Mesothelial cell of epicardium (in vitro differentiated cells): ENCODE measurements at regions not wholly inside any gene's neighbourhood (a gene's known extent, or its start where the extent isn't known, plus 50 kb on each side); places are given as distances from the start of the nearest gene placed in this dataset.

Experiments used
- DNase-seq, 2 experiments: peaks; one replicate each; pipeline ENCODE4 v3.0.0; 2021; ENCODE audit warnings: low spot score in 2 of 2; ENCODE audit not compliant: unreplicated experiment in 2 of 2
- H3K27ac Mint-ChIP-seq: 2 replicates; pipeline ENCODE4 v1.8.0; 2021; ENCODE audit warnings: mixed read lengths
- H3K27me3 Mint-ChIP-seq: 2 replicates; pipeline ENCODE4 v1.8.0; 2021; ENCODE audit warnings: low read depth, mixed read lengths
- H3K36me3 Mint-ChIP-seq: 2 replicates; pipeline ENCODE4 v1.8.0; 2021; ENCODE audit warnings: mixed read lengths
- H3K4me1 Mint-ChIP-seq: 2 replicates; pipeline ENCODE4 v1.8.0; 2021; ENCODE audit warnings: mixed read lengths
- H3K4me3 Mint-ChIP-seq: 2 replicates; pipeline ENCODE4 v1.8.0; 2021; ENCODE audit warnings: mild to moderate bottlenecking, moderate library complexity, mixed read lengths
- H3K9me3 Mint-ChIP-seq: 2 replicates; pipeline ENCODE4 v1.8.0; 2021; ENCODE audit warnings: mixed read lengths
- TF ChIP-seq, protein P1 (sequence below): fragments of 200-600 bp; sonication (generic); IDR thresholded peaks from one replicate; pipeline ENCODE4 v1.5.0; 2021; ENCODE audit warnings: antibody characterized with exemption; ENCODE audit not compliant: unreplicated experiment

DNA sequence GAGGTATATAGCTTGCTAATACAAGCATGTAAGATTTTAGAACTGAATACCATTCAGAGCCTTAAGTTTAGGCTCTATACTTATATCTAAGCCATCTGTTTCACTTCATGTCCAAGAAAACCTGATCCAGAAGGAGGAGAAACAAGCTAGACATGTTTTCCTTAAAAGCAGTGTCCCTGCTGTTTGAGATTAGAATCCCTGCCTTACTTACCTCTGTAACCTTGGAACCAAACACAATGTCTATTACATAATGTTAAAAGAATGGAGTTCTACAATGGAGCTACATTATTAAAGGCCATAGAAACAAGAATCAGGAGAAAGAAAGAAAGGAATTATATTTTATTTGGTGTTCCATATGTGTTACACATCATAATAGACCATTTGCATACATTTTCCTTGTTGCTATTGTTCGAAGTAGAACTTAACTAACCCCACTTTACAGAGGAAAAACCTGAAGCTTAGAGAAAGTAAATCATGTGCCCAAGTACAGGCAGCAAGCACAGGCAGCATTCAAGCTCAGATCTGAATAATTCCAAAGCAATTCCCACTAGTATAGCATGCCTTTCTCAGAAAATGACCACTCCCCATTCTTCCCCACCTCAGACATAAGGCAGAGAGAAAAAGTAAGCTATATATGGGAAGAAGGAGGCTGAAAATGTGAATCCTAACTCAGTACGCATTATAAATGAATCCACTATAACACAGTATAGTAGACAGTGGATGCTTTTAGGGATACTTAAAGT, 380.1 kb upstream of the SPAG17 start:
- Mint-ChIP-seq H3K27ac (peak overlapping the region; percentile 11), H3K4me3 (no peak overlapping the region), H3K36me3 (no peaks in the 10 kb centered on the region), H3K4me1 (peaks cover 13% of the 10 kb centered on the region), H3K9me3 (peaks cover 9% of the 10 kb centered on the region), H3K27me3 (peaks cover 5% of the 10 kb centered on the region)
- DNase-seq, result no peak
- TF ChIP-seq, protein P1, sequence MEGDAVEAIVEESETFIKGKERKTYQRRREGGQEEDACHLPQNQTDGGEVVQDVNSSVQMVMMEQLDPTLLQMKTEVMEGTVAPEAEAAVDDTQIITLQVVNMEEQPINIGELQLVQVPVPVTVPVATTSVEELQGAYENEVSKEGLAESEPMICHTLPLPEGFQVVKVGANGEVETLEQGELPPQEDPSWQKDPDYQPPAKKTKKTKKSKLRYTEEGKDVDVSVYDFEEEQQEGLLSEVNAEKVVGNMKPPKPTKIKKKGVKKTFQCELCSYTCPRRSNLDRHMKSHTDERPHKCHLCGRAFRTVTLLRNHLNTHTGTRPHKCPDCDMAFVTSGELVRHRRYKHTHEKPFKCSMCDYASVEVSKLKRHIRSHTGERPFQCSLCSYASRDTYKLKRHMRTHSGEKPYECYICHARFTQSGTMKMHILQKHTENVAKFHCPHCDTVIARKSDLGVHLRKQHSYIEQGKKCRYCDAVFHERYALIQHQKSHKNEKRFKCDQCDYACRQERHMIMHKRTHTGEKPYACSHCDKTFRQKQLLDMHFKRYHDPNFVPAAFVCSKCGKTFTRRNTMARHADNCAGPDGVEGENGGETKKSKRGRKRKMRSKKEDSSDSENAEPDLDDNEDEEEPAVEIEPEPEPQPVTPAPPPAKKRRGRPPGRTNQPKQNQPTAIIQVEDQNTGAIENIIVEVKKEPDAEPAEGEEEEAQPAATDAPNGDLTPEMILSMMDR, result no peak

DNA sequence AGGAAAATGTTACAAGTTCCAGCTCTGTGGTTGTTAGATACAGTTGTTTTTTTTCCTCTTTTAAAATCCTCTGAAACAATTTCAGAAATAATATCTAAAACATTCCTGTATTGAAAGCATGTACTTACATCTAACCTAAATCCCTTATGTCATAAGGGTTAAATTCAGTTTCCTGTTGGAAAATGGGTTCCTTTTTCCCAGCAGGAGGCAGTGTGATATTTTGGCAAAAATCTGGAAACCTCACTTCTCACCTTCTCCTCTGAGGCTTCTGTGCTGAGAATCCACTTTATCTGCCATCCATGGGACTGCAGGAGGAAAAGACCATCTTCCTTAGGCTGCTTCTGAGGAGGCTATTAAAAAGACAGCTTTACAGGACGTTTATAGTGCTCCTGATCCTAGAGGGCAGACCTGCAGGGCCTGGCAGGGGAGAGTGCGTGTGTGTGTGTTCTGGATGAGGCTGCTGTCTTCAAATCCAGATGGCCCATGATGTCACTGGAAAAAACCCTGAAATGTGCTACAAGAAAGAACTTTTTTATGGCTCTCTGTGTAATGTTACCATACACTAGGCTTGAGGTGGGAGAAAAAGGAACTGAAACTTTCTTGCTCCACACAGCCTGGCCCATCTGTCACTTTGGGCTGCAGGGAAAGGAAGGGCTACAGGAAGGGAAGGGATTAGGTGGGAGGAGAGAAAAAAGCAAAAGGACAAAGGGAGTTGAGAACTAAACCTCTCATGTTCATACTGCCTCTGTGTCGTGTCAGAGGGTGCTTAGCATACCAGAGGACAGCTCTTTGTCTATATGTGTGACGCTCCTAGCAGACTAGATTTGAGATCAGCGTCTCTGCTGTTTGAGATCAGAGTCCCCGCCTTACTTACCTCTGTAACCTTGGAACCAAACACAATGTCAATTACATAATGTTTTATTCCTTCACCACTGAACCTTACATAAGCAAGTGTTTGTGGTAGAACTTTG, 379.2 kb upstream of the SPAG17 start:
- Mint-ChIP-seq H3K9me3 (peaks cover 9% of the 10 kb centered on the region), H3K27me3 (peaks cover 5% of the 10 kb centered on the region), H3K4me1 (peaks cover 14% of the 10 kb centered on the region), H3K27ac (peak overlapping the region; percentile 72), H3K36me3 (no peaks in the 10 kb centered on the region), H3K4me3 (no peak overlapping the region)
- TF ChIP-seq, protein P1, result no peak
- no peak for DNase-seq

DNA sequence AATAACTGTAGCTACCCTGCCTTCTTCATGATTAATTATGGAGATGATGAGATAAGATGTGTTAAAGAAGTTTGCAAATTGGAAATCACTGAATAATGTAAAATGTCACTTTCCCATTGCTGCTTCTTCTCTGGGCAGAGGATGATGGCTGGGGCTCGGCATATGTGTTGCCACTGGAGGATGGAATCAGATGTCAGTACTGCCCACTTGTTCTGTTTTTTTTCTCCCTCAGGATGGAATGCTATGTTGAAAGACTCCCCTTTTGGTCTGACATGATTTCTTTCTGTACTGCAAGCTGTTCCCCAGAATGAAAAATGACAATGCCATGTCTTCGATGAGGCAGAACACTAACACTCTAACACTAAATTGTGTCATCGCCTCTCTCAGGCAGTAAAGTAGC, 373.9 kb upstream of the SPAG17 start:
- Mint-ChIP-seq H3K4me1 (peaks cover 32% of the 10 kb centered on the region), H3K27ac (no peak overlapping the region), H3K9me3 (no peaks in the 10 kb centered on the region), H3K27me3 (peaks cover 5% of the 10 kb centered on the region), H3K4me3 (no peak overlapping the region), H3K36me3 (no peaks in the 10 kb centered on the region)
- DNase-seq, result no peak
- TF ChIP-seq, protein P1, result no peak

DNA sequence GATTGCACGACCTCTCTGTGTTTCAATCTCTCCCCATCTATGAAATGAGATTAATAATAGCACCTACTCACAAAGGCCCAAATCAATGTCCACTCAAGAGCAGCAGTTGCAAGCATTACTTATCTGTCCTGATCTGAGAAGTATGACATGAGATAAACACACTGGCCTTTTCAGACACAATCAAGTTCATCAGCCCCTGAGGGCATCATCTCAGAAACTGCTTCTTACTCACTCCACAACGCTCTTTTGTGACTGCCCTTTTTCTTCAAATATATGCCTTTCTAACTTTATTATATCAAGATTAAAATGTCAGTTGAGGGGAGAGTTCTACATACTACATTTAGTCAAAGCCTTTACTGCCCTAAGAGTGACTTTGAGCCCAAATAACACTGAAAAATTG, 371.9 kb upstream of the SPAG17 start:
- TF ChIP-seq, protein P1, result no peak
- Mint-ChIP-seq H3K4me1 (peaks cover 32% of the 10 kb centered on the region), H3K9me3 (peaks cover 16% of the 10 kb centered on the region), H3K36me3 (no peaks in the 10 kb centered on the region), H3K27ac (no peak overlapping the region), H3K27me3 (peaks cover 5% of the 10 kb centered on the region), H3K4me3 (no peak overlapping the region)
- no peak for DNase-seq

DNA sequence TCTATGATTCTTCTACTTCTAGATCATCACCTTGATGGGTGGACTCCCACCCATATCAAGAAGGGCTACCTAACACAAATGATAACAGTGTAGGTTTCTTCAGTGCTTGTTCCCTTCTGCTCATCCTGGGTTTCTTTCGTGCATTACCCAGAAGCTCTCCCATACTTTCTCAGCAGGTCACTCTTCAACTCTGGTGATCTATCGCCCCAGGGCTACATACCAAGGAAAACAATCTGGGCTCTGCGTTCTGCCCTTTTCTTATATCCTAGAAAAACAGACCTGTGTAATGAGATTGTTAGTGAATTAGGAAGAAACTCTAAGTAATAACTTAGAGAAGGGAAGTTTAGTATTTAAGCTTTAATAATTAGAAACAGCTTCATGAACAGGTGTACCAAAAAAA, 370.6 kb upstream of the SPAG17 start:
- Mint-ChIP-seq H3K4me3 (no peak overlapping the region), H3K27me3 (peaks cover under 1% of the 10 kb centered on the region), H3K9me3 (peaks cover 21% of the 10 kb centered on the region), H3K4me1 (peaks cover 32% of the 10 kb centered on the region), H3K36me3 (no peaks in the 10 kb centered on the region), H3K27ac (no peak overlapping the region)
- TF ChIP-seq, protein P1, result no peak
- no peak for DNase-seq
